ENCODE measurements at regions not wholly inside any gene's neighbourhood (a gene's known extent, or its start where the extent isn't known, plus 50 kb on each side); places are given as distances from the start of the nearest gene placed in this dataset.
"Not testable (repeated sequence)": the region's sequence is repeated elsewhere in the genome, so short reads cannot be mapped to it uniquely, and the experiment has no call there.

DNA sequence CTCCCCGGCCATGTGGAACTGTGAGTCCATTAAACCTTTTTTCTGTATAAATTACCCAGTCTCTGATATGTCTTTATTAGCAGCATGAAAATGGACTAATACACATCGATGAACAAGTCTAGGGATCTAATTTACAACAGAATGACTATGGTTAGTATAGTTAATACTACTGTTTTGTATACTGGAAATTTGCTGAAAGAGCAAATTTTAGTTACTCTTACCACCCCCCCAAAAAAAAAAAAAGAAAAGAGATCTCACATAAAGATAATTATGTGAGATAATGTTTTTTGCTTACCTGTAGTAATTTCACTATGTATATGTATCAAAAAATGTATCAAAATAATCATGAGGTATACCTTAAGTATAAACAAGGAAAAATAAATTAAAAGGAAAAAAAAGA lies 199.5 kb upstream of the GRM3 start:
- Histone ChIP-seq H2AFZ (ENCODE audit: low read length) (no peak overlapping the region), H3K27me3 (ENCODE audit: insufficient read depth, low read length, poor library complexity, severe bottlenecking) (no peaks in the 10 kb centered on the region), H3K9ac (ENCODE audit: low read depth, low read length, poor library complexity, severe bottlenecking) (no peak overlapping the region), H3K9me2 (replicated peaks; ENCODE audit: low read depth, low read length) (no peaks in the 10 kb centered on the region), H3K79me2 (ENCODE audit: insufficient read depth, low read length) (no peaks in the 10 kb centered on the region), H3K9me3 (ENCODE audit: insufficient read depth, low read depth, low read length) (no peaks in the 10 kb centered on the region), H3K4me1 (ENCODE audit: insufficient read depth, low read length, poor library complexity, severe bottlenecking) (no peaks in the 10 kb centered on the region), H3K4me3 (ENCODE audit: low read length, poor library complexity, severe bottlenecking) (no peak overlapping the region), H3K4me2 (ENCODE audit: low read depth, low read length, poor library complexity, severe bottlenecking) (no peak overlapping the region), H3F3A (ENCODE audit: low read depth) (no peaks in the 10 kb centered on the region), H4K20me1 (ENCODE audit: insufficient read depth, low read length, poor library complexity, severe bottlenecking) (no peaks in the 10 kb centered on the region), H3K36me3 (ENCODE audit: insufficient read depth, low read length) (no peaks in the 10 kb centered on the region)
- TF ChIP-seq EZH2phosphoT487 (IDR thresholded peaks at IDR 0.05; ENCODE audit: borderline replicate concordance), result no peak
- TF ChIP-seq, protein P1, sequence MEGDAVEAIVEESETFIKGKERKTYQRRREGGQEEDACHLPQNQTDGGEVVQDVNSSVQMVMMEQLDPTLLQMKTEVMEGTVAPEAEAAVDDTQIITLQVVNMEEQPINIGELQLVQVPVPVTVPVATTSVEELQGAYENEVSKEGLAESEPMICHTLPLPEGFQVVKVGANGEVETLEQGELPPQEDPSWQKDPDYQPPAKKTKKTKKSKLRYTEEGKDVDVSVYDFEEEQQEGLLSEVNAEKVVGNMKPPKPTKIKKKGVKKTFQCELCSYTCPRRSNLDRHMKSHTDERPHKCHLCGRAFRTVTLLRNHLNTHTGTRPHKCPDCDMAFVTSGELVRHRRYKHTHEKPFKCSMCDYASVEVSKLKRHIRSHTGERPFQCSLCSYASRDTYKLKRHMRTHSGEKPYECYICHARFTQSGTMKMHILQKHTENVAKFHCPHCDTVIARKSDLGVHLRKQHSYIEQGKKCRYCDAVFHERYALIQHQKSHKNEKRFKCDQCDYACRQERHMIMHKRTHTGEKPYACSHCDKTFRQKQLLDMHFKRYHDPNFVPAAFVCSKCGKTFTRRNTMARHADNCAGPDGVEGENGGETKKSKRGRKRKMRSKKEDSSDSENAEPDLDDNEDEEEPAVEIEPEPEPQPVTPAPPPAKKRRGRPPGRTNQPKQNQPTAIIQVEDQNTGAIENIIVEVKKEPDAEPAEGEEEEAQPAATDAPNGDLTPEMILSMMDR (conservative IDR thresholded peaks at IDR 0.05; ENCODE audit: low read length), result no peak

DNA sequence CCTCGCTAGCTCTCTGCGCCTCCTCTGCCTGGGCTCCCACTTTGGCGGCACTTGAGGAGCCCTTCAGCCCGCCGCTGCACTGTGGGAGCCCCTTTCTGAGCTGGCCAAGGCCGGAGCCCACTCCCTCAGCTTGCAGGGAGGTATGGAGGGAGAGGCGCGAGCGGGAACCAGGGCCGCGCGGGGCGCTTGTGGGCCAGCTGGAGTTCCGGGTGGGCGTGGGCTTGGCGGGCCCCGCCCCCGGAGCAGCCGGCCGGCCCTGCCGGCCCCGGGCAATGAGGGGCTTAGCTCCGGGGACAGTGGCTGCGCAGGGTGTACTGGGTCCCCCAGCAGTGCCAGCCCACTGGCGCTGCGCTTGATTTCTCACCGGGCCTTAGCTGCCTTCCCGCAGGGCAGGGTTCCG lies 203.3 kb upstream of the GRM3 start:
- H3K36me3 ChIP-seq (ENCODE audit: insufficient read depth, low read length); H3K4me3 ChIP-seq (ENCODE audit: low read length, poor library complexity, severe bottlenecking); H2AFZ ChIP-seq (ENCODE audit: low read length); H3K27me3 ChIP-seq (ENCODE audit: insufficient read depth, low read length, poor library complexity, severe bottlenecking); H3K9me3 ChIP-seq (ENCODE audit: insufficient read depth, low read depth, low read length); H3K79me2 ChIP-seq (ENCODE audit: insufficient read depth, low read length); H3K4me2 ChIP-seq (ENCODE audit: low read depth, low read length, poor library complexity, severe bottlenecking); H4K20me1 ChIP-seq (ENCODE audit: insufficient read depth, low read length, poor library complexity, severe bottlenecking); H3K9ac ChIP-seq (ENCODE audit: low read depth, low read length, poor library complexity, severe bottlenecking); H3K9me2 ChIP-seq (replicated peaks; ENCODE audit: low read depth, low read length); H3F3A ChIP-seq (ENCODE audit: low read depth); H3K4me1 ChIP-seq (ENCODE audit: insufficient read depth, low read length, poor library complexity, severe bottlenecking): not testable (repeated sequence)

DNA sequence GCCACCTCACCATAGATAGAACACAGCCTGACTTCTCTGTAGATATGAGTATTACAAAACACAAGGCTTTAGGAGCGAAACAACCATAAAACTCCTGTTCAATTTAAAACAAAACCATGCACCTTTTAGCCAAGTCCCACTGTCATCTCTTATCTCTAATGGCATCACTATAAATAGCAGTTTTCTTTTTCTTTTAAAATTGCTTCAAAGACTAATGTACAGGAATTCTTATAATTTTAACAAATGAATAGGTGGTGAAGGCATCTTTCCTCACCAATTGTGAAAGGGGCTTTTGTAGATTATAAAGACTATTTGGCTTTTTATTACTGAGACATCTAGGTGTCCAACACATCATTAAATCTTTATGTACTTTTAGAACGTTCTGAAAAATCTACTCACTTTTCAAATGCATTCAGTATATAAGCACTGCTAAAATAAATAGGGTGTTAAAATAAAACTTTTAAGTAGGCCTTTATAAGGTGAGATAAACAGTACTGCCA lies 205.7 kb upstream of the GRM3 start:
- no peaks in the 10 kb centered on the region for H4K20me1 ChIP-seq (ENCODE audit: insufficient read depth, low read length, poor library complexity, severe bottlenecking)
- H3K79me2 ChIP-seq (ENCODE audit: insufficient read depth, low read length), result no peaks in the 10 kb centered on the region
- no peak overlapping the region for H3K4me3 ChIP-seq (ENCODE audit: low read length, poor library complexity, severe bottlenecking)
- H3K9ac ChIP-seq (ENCODE audit: low read depth, low read length, poor library complexity, severe bottlenecking), result no peak overlapping the region
- H3K9me3 ChIP-seq (ENCODE audit: insufficient read depth, low read depth, low read length), result no peaks in the 10 kb centered on the region
- H3K36me3 ChIP-seq (ENCODE audit: insufficient read depth, low read length), result no peaks in the 10 kb centered on the region
- TF ChIP-seq, protein P1 (conservative IDR thresholded peaks at IDR 0.05; ENCODE audit: low read length), result no peak
- no peak for TF ChIP-seq EZH2phosphoT487 (IDR thresholded peaks at IDR 0.05; ENCODE audit: borderline replicate concordance)
- H3K27me3 ChIP-seq (ENCODE audit: insufficient read depth, low read length, poor library complexity, severe bottlenecking), result no peaks in the 10 kb centered on the region
- H3F3A ChIP-seq (ENCODE audit: low read depth), result no peaks in the 10 kb centered on the region
- no peaks in the 10 kb centered on the region for H3K9me2 ChIP-seq (replicated peaks; ENCODE audit: low read depth, low read length)
- H3K4me2 ChIP-seq (ENCODE audit: low read depth, low read length, poor library complexity, severe bottlenecking), result no peak overlapping the region
- no peaks in the 10 kb centered on the region for H3K4me1 ChIP-seq (ENCODE audit: insufficient read depth, low read length, poor library complexity, severe bottlenecking)
- H2AFZ ChIP-seq (ENCODE audit: low read length), result no peak overlapping the region

DNA sequence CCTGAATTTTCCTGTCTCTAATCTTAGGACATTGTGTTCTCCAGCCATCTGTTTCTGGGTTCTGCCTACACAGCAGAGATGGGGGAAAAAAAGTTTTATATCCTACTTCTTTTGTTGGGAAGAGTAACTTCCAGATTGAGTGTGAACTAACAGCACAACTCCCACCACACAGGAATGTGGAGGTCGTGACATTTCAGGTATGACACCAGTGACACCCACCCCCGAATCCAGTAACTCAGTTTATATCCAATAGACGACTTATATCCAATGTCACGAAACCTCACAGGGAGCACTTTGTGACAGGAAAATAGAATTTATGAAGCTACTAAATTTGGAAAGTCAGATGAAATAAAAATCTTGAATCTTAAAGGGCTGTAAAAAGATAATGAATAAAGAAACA lies 211.9 kb upstream of the GRM3 start:
- Histone ChIP-seq H3K27me3 (ENCODE audit: insufficient read depth, low read length, poor library complexity, severe bottlenecking) (no peaks in the 10 kb centered on the region), H4K20me1 (ENCODE audit: insufficient read depth, low read length, poor library complexity, severe bottlenecking) (no peaks in the 10 kb centered on the region), H3K4me1 (ENCODE audit: insufficient read depth, low read length, poor library complexity, severe bottlenecking) (no peaks in the 10 kb centered on the region), H3K79me2 (ENCODE audit: insufficient read depth, low read length) (no peaks in the 10 kb centered on the region), H3F3A (ENCODE audit: low read depth) (no peaks in the 10 kb centered on the region), H3K4me2 (ENCODE audit: low read depth, low read length, poor library complexity, severe bottlenecking) (no peak overlapping the region), H3K9me2 (replicated peaks; ENCODE audit: low read depth, low read length) (no peaks in the 10 kb centered on the region), H3K9ac (ENCODE audit: low read depth, low read length, poor library complexity, severe bottlenecking) (no peak overlapping the region), H2AFZ (ENCODE audit: low read length) (no peak overlapping the region), H3K4me3 (ENCODE audit: low read length, poor library complexity, severe bottlenecking) (no peak overlapping the region), H3K9me3 (ENCODE audit: insufficient read depth, low read depth, low read length) (no peaks in the 10 kb centered on the region), H3K36me3 (ENCODE audit: insufficient read depth, low read length) (no peaks in the 10 kb centered on the region)
- TF ChIP-seq EZH2phosphoT487 (IDR thresholded peaks at IDR 0.05; ENCODE audit: borderline replicate concordance), result no peak
- TF ChIP-seq, protein P1 (conservative IDR thresholded peaks at IDR 0.05; ENCODE audit: low read length), result no peak

All from Loucy (cell line).